ENCODE measurements at regions not wholly inside any gene's neighbourhood (a gene's known extent, or its start where the extent isn't known, plus 50 kb on each side); places are given as distances from the start of the nearest gene placed in this dataset.

DNA sequence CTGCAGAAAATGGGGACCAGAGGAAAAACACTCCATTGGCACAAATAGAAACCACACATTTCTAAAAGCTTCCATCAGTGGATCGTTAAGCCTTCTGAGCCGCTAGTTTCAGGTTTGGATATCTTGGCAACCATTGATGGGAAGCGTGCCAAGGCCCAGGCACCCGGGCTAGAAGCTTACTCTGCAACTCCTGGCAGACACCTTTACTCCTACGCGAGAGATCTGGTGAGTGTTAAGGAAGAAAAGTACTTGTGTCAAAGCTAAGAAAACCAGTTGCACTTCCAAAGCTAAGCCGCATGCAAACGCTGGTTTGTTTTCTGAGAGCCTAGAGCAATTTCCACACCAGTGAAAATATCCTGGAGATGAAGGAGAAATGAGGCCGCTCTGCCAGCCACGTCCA lies 472.4 kb downstream of the PMP22 start:
- TF ChIP-seq POLR2A (IDR thresholded peaks at IDR 0.05; ENCODE audit: extremely low read depth, insufficient read length): no peak
- no peak for TF ChIP-seq MAX (IDR thresholded peaks at IDR 0.05; ENCODE audit: low read depth, low read length)

Data from NB4 (cell line).